Coronary artery (tissue), 2 donors: ENCODE measurements at regions not wholly inside any gene's neighbourhood (a gene's known extent, or its start where the extent isn't known, plus 50 kb on each side); places are given as distances from the start of the nearest gene placed in this dataset.

ENCODE experiments used
- DNase-seq: peaks from one replicate; pipeline ENCODE4 v3.0.0-alpha.2; 2017; ENCODE audit warnings: low spot score
- H3K27ac ChIP-seq, 2 donors: fragments of 200-600 bp; sonication (generic); one replicate each; pipeline ENCODE4 v1.5.1; 2016 to 2019
- H3K4me3 ChIP-seq: fragments of 200-600 bp; sonication (generic); 2 replicates; pipeline ENCODE4 v1.5.1; 2016; ENCODE audit warnings: mild to moderate bottlenecking, moderate library complexity
- TF ChIP-seq, protein P1 (sequence below): fragments of 200-600 bp; sonication (generic); IDR thresholded peaks from one replicate; pipeline ENCODE4 v1.5.1; 2019; ENCODE audit warnings: antibody characterized with exemption

DNA sequence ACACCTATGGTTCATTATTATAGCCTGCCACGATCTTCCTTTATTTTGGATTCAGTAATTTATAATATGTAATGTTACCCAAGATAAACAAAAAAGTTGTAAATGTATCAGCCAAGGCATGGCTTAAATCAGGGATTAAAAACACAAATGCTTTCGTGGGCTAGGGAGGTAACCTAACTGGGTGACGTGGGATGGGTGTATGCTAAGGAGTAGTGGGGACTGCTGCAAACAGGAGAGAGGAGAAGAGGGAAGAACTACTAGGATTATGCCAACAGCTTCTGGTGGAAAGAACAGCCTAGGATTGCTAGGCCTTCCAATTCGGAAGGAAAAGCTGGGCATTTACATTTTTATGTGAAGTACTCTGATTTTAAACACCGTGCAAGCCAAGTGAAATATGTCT is 244.8 kb upstream of the POU3F2 start:
- no peak overlapping the region for H3K27ac ChIP-seq
- no peak for DNase-seq
- TF ChIP-seq, protein P1, sequence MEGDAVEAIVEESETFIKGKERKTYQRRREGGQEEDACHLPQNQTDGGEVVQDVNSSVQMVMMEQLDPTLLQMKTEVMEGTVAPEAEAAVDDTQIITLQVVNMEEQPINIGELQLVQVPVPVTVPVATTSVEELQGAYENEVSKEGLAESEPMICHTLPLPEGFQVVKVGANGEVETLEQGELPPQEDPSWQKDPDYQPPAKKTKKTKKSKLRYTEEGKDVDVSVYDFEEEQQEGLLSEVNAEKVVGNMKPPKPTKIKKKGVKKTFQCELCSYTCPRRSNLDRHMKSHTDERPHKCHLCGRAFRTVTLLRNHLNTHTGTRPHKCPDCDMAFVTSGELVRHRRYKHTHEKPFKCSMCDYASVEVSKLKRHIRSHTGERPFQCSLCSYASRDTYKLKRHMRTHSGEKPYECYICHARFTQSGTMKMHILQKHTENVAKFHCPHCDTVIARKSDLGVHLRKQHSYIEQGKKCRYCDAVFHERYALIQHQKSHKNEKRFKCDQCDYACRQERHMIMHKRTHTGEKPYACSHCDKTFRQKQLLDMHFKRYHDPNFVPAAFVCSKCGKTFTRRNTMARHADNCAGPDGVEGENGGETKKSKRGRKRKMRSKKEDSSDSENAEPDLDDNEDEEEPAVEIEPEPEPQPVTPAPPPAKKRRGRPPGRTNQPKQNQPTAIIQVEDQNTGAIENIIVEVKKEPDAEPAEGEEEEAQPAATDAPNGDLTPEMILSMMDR: no peak
- H3K4me3 ChIP-seq: no peak overlapping the region

- no peak for DNase-seq
- TF ChIP-seq, protein P1: no peak
- Histone ChIP-seq H3K4me3 (no peak overlapping the region), H3K27ac (no peak overlapping the region)
Observed at GRCh38 chr6:98590136-98590681, 244.2 kb upstream of the POU3F2 start.

- Histone ChIP-seq H3K4me3 (no peak overlapping the region), H3K27ac (no peak overlapping the region)
- DNase-seq: no peak
- TF ChIP-seq, protein P1: no peak
Observed at GRCh38 chr6:98590997-98591396, 243.4 kb upstream of the POU3F2 start.

- DNase-seq: no peak
- Histone ChIP-seq H3K27ac (no peak overlapping the region), H3K4me3 (no peak overlapping the region)
- TF ChIP-seq, protein P1: no peak
Observed at GRCh38 chr6:98593676-98594075, 240.7 kb upstream of the POU3F2 start.

DNA sequence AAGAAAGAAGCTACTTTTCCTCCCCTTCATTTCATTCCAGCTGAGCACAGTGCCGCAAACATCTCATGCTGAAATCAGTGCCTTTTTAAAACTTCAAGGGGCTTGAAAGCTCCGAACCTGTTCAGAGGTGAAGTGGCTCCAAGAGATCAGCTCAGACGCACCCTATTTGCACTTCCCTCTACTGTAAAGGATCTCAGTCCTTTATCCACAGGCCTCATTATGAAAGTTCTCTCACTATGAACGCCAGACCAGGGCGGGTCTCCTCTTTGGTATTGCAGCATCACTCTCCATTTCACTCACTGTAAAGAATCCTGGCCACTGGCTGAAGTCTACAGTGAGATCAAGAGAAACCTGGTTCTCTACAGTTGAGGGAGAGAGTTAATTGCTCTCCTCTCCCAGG is 232.7 kb upstream of the POU3F2 start:
- no peak for DNase-seq
- H3K27ac ChIP-seq: no peak overlapping the region
- TF ChIP-seq, protein P1: no peak

DNA sequence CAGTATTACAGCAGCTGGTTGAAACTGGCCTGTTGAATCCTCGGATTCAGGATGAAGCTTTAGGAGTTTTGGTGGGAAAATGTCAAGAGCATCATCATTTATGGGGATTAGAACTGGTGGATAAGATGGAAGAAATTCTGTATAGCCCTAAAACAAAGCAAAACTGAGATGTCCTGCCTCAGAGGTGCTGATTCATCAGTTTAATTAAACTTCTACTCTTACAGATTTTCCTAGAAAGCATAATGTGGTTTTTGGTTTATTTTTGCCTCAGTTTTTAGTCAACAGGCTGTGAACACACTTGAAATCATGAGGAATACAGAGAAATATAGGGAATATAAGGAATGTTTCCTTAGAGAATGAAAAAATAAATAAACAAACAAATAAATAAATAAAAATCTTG is 228.7 kb upstream of the POU3F2 start:
- DNase-seq: no peak
- TF ChIP-seq, protein P1: no peak

More for the DNA sequence above, 232.7 kb upstream of the POU3F2 start:
- H3K4me3 ChIP-seq: no peak overlapping the region

GRCh38 chr6:98627129-98627775 is 207.1 kb upstream of the POU3F2 start:
- TF ChIP-seq, protein P1: no peak
- no peak for DNase-seq
- no peak overlapping the region for H3K27ac ChIP-seq
- no peak overlapping the region for H3K4me3 ChIP-seq

More for the DNA sequence above, 228.7 kb upstream of the POU3F2 start:
- Histone ChIP-seq H3K4me3 (no peak overlapping the region), H3K27ac (no peak overlapping the region)
